Forelimb muscle (tissue), 1 donor: ENCODE measurements at regions not wholly inside any gene's neighbourhood (a gene's known extent, or its start where the extent isn't known, plus 50 kb on each side); places are given as distances from the start of the nearest gene placed in this dataset.

ENCODE experiments used
- DNase-seq: peaks from one replicate; pipeline ENCODE4 v3.0.0-alpha.2; 2013; ENCODE audit warnings: low read depth

GRCh38 chr14:53613404-53614253, 343.0 kb downstream of the BMP4 start:
- DNase-seq = no peak

GRCh38 chr14:53610947-53611346, 345.7 kb downstream of the BMP4 start:
- DNase-seq = no peak

- no peak for DNase-seq
Measured at GRCh38 chr14:53609009-53609408, 347.6 kb downstream of the BMP4 start.

- no peak for DNase-seq
Measured at GRCh38 chr14:53608369-53608768, 348.3 kb downstream of the BMP4 start.

GRCh38 chr14:53606203-53606602, 350.4 kb downstream of the BMP4 start:
- DNase-seq = no peak

- DNase-seq = no peak
Measured at GRCh38 chr14:53605562-53605961, 351.1 kb downstream of the BMP4 start.

GRCh38 chr14:53603994-53604393, 352.6 kb downstream of the BMP4 start:
- DNase-seq = no peak

GRCh38 chr14:53601409-53601808, 355.2 kb downstream of the BMP4 start:
- DNase-seq = no peak

GRCh38 chr14:53599221-53599945, 357.2 kb downstream of the BMP4 start:
- DNase-seq = no peak

- DNase-seq = peak; percentile 28
Measured at GRCh38 chr14:53596853-53597525, 359.6 kb downstream of the BMP4 start.

GRCh38 chr14:53591816-53592215, 364.8 kb downstream of the BMP4 start:
- no peak for DNase-seq

GRCh38 chr14:53581504-53581903, 375.1 kb downstream of the BMP4 start:
- DNase-seq = no peak

- peak; percentile 69 for DNase-seq
Measured at GRCh38 chr14:53571641-53572328, 384.8 kb downstream of the BMP4 start.

GRCh38 chr14:53570411-53571387, 385.9 kb downstream of the BMP4 start:
- DNase-seq = no peak

- no peak for DNase-seq
Measured at GRCh38 chr14:53569446-53569845, 387.2 kb downstream of the BMP4 start.

GRCh38 chr14:53567236-53567780, 389.3 kb downstream of the BMP4 start:
- DNase-seq = no peak

GRCh38 chr14:53564870-53565269, 391.8 kb downstream of the BMP4 start:
- DNase-seq = no peak

- DNase-seq = no peak
Measured at GRCh38 chr14:53563628-53564027, 393.0 kb downstream of the BMP4 start.

GRCh38 chr14:53553221-53553620, 400.1 kb upstream of the DDHD1 start:
- DNase-seq = no peak

GRCh38 chr14:53551862-53552261, 398.7 kb upstream of the DDHD1 start:
- no peak for DNase-seq
